ENCODE measurements at regions not wholly inside any gene's neighbourhood (a gene's known extent, or its start where the extent isn't known, plus 50 kb on each side); places are given as distances from the start of the nearest gene placed in this dataset.
"Not testable (repeated sequence)": the region's sequence is repeated elsewhere in the genome, so short reads cannot be mapped to it uniquely, and the experiment has no call there.

GRCh38 chr10:2777666-2778355 is 289.5 kb upstream of the PFKP start:
- no peak for TF ChIP-seq CTCF (IDR thresholded peaks at IDR 0.05; ENCODE audit: borderline replicate concordance, extremely low read depth, insufficient read depth)
- H3K9ac ChIP-seq (ENCODE audit: low read length in 3 of 3), result no peak overlapping the region
- no peaks in the 10 kb centered on the region for H3K36me3 ChIP-seq (ENCODE audit: control insufficient read depth in 2 of 3, insufficient read depth in 3 of 3, low read length in 3 of 3)
- intact Hi-C loops (cut with DNase I), result no loop called here
- H3K27ac ChIP-seq (ENCODE audit: low read depth in 2 of 2, low read length in 2 of 2), result no peak overlapping the region
- no peak for FAIRE-seq
- no peaks in the 10 kb centered on the region for H3K4me1 ChIP-seq (ENCODE audit: control insufficient read depth in 2 of 3, insufficient read depth in 2 of 3, low read depth in 1 of 3, low read length in 3 of 3)
- DNase-seq, result no peak
- H3K4me3 ChIP-seq (ENCODE audit: low read length in 3 of 3), result no peak overlapping the region
- no peaks in the 10 kb centered on the region for H3K27me3 ChIP-seq (ENCODE audit: control insufficient read depth, insufficient read depth, low read length)
- no peaks in the 10 kb centered on the region for H3K9me3 ChIP-seq (ENCODE audit: control insufficient read depth in 2 of 3, insufficient read depth in 1 of 3, low read length in 3 of 3)

GRCh38 chr10:2772816-2773631 is 294.3 kb upstream of the PFKP start:
- H3K27ac ChIP-seq (ENCODE audit: low read depth in 2 of 2, low read length in 2 of 2), result no peak overlapping the region
- H3K4me1 ChIP-seq (ENCODE audit: control insufficient read depth in 2 of 3, insufficient read depth in 2 of 3, low read depth in 1 of 3, low read length in 3 of 3), result no peaks in the 10 kb centered on the region
- intact Hi-C loops (cut with DNase I), result no loop called here
- no peaks in the 10 kb centered on the region for H3K9me3 ChIP-seq (ENCODE audit: control insufficient read depth in 2 of 3, insufficient read depth in 1 of 3, low read length in 3 of 3)
- no peak overlapping the region for H3K9ac ChIP-seq (ENCODE audit: low read length in 3 of 3)
- no peak overlapping the region for H3K4me3 ChIP-seq (ENCODE audit: low read length in 3 of 3)
- TF ChIP-seq CTCF (IDR thresholded peaks at IDR 0.05; ENCODE audit: borderline replicate concordance, extremely low read depth, insufficient read depth), result no peak
- H3K36me3 ChIP-seq (ENCODE audit: control insufficient read depth in 2 of 3, insufficient read depth in 3 of 3, low read length in 3 of 3), result no peaks in the 10 kb centered on the region
- DNase-seq (peak in 4 of 5 donors; percentile 73 to 88 (median 84)), FAIRE-seq (no peak)
- H3K27me3 ChIP-seq (ENCODE audit: control insufficient read depth, insufficient read depth, low read length), result no peaks in the 10 kb centered on the region

GRCh38 chr10:2772135-2772534 is 295.2 kb upstream of the PFKP start:
- intact Hi-C loops (cut with DNase I), result no loop called here
- DNase-seq (no peak), FAIRE-seq (no peak)
- TF ChIP-seq CTCF (IDR thresholded peaks at IDR 0.05; ENCODE audit: borderline replicate concordance, extremely low read depth, insufficient read depth), result no peak
- no peak overlapping the region for H3K4me3 ChIP-seq (ENCODE audit: low read length in 3 of 3)
- no peak overlapping the region for H3K27ac ChIP-seq (ENCODE audit: low read depth in 2 of 2, low read length in 2 of 2)
- no peaks in the 10 kb centered on the region for H3K4me1 ChIP-seq (ENCODE audit: control insufficient read depth in 2 of 3, insufficient read depth in 2 of 3, low read depth in 1 of 3, low read length in 3 of 3)
- H3K9me3 ChIP-seq (ENCODE audit: control insufficient read depth in 2 of 3, insufficient read depth in 1 of 3, low read length in 3 of 3), result no peaks in the 10 kb centered on the region
- H3K27me3 ChIP-seq (ENCODE audit: control insufficient read depth, insufficient read depth, low read length), result no peaks in the 10 kb centered on the region
- no peak overlapping the region for H3K9ac ChIP-seq (ENCODE audit: low read length in 3 of 3)
- no peaks in the 10 kb centered on the region for H3K36me3 ChIP-seq (ENCODE audit: control insufficient read depth in 2 of 3, insufficient read depth in 3 of 3, low read length in 3 of 3)

- FAIRE-seq; intact Hi-C loops (cut with DNase I); H3K4me1 ChIP-seq (ENCODE audit: control insufficient read depth in 2 of 3, insufficient read depth in 2 of 3, low read depth in 1 of 3, low read length in 3 of 3); H3K4me3 ChIP-seq (ENCODE audit: low read length in 3 of 3); H3K27me3 ChIP-seq (ENCODE audit: control insufficient read depth, insufficient read depth, low read length); H3K9ac ChIP-seq (ENCODE audit: low read length in 3 of 3); H3K36me3 ChIP-seq (ENCODE audit: control insufficient read depth in 2 of 3, insufficient read depth in 3 of 3, low read length in 3 of 3); H3K9me3 ChIP-seq (ENCODE audit: control insufficient read depth in 2 of 3, insufficient read depth in 1 of 3, low read length in 3 of 3); H3K27ac ChIP-seq (ENCODE audit: low read depth in 2 of 2, low read length in 2 of 2); DNase-seq: not testable (repeated sequence)
Measured at GRCh38 chr10:2767293-2767692, 300.1 kb upstream of the PFKP start.

All from kidney (tissue), 13 donors.